Adrenal gland (tissue), 9 donors: ENCODE measurements at regions not wholly inside any gene's neighbourhood (a gene's known extent, or its start where the extent isn't known, plus 50 kb on each side); places are given as distances from the start of the nearest gene placed in this dataset.

Experiments
- DNase-seq, 7 donors: peaks; one replicate each; pipeline ENCODE4 v3.0.0-alpha.2; 2019 to 2020
- H3K27ac ChIP-seq, 5 donors: fragments of 200-600 bp; sonication (generic) in 4 of 5; 1 replicate in 3 of 5; 2 replicates in 2 of 5; pipeline versions ENCODE4 v1.5.1 to v1.8.0; 2016 to 2020; ENCODE audit warnings: mild to moderate bottlenecking in 1 of 5
- H3K27me3 ChIP-seq: fragments of 200-600 bp; 2 replicates; pipeline ENCODE4 v1.8.0; 2021
- H3K36me3 ChIP-seq, 2 donors: fragments of 200-600 bp; replicated peaks in 1 of 2; 1 replicate in 1 of 2; 2 replicates in 1 of 2; pipeline versions ENCODE4 v1.5.1 to v1.8.0; 2018 to 2022
- H3K4me1 ChIP-seq, 2 donors: fragments of 200-600 bp; replicated peaks in 1 of 2; 1 replicate in 1 of 2; 2 replicates in 1 of 2; pipeline versions ENCODE4 v1.5.1 to v1.8.0; 2018 to 2021
- H3K4me3 ChIP-seq, 4 donors: fragments of 200-600 bp; sonication (generic) in 3 of 4; one replicate each; pipeline ENCODE4 v1.5.1; 2016 to 2018
- H3K9me3 ChIP-seq, 3 donors: fragments of 200-600 bp; sonication (generic) in 1 of 3; replicated peaks in 1 of 3; 1 replicate in 2 of 3; 2 replicates in 1 of 3; pipeline versions ENCODE4 v1.5.1 to v1.8.0; 2016 to 2021
- CTCF ChIP-seq, 6 experiments: fragments of 450-650 bp in 4 of 6; fragments of 200-600 bp in 2 of 6; sonication (generic) in 1 of 6; IDR thresholded peaks; 1 replicate in 5 of 6; 2 replicates in 1 of 6; pipeline versions ENCODE4 v1.5.1 to v1.8.0; 2016 to 2021; ENCODE audit warnings: antibody characterized with exemption in 6 of 6, mild to moderate bottlenecking in 2 of 6, moderate library complexity in 1 of 6
- POLR2A ChIP-seq, 2 donors: fragments of 450-650 bp; IDR thresholded peaks; one replicate each; pipeline ENCODE4 v1.6.1; 2017; ENCODE audit warnings: antibody characterized with exemption in 2 of 2, mild to moderate bottlenecking in 2 of 2, moderate library complexity in 1 of 2
- WGBS, 4 donors: extraction: QIAGEN DNeasy Blood & Tissue Kit in 2 of 4; methylation state at CpG; one replicate each; pipeline versions ENCODE4 v1.1.5 to v1.1.7; 2013 to 2017; 5-methylcytosine and 5-hydroxymethylcytosine counted together
- intact Hi-C, 2 donors: fragments of 100-400 bp; cut with DNase I; formaldehyde crosslinking; loops; one replicate each; pipeline versions ENCODE4 v1.14.1 to v1.15.0; 2022 to 2023
- donor health status: healthy with polysubstance abuse.
- donor health status: Bipolar disorder and iron deficiency.
- donor health status: DM: yes; HTN: yes; CAD: no.
- donor health status: DM: no; HTN: no; CAD: no.
- donor health status: DM: no; HTN: no; CAD: no.

- no peak for TF ChIP-seq CTCF (IDR thresholded peaks at IDR 0.05)
- TF ChIP-seq POLR2A (IDR thresholded peaks at IDR 0.05) = no peak
- DNase-seq = no peak
- H3K4me1 ChIP-seq = no peaks in the 10 kb centered on the region
- H3K4me3 ChIP-seq = no peak overlapping the region
- intact Hi-C loops = no loop called here
- no peaks in the 10 kb centered on the region for H3K36me3 ChIP-seq
- H3K9me3 ChIP-seq = no peaks in the 10 kb centered on the region
- H3K27ac ChIP-seq = no peak overlapping the region
- WGBS, 4 donors = 43 to 57% (median 55%) methylated on average over 2 of the region's 2 CpGs
- no peaks in the 10 kb centered on the region for H3K27me3 ChIP-seq
These were observed 2044.9 kb upstream of the CDH6 start for GRCh38 chr5:29148581-29148980.

DNA sequence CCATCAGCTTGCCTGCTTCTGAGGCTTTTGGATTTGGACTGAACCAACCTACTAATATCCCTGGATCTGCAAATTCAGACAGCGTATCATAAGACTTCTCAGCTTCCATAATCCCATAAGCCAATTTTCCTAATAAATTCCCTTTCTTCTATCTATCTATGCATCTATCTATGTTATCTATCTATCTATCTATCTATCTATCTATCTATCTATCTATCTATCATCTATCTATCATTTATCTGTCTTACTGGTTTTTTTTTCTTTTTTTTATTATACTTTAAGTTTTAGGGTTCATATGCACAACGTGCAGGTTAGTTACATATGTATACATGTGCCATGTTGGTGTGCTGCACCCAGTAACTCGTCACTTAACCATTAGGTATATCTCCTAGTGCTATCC is 2045.4 kb upstream of the CDH6 start:
- no peaks in the 10 kb centered on the region for H3K4me1 ChIP-seq
- intact Hi-C loops = no loop called here
- WGBS, 4 donors = 68 to 79% (median 74%) methylated on average over 3 of the region's 3 CpGs
- H3K4me3 ChIP-seq = no peak overlapping the region
- no peaks in the 10 kb centered on the region for H3K9me3 ChIP-seq
- no peaks in the 10 kb centered on the region for H3K36me3 ChIP-seq
- TF ChIP-seq POLR2A (IDR thresholded peaks at IDR 0.05) (no peak), CTCF (IDR thresholded peaks at IDR 0.05) (no peak)
- no peak overlapping the region for H3K27ac ChIP-seq
- no peaks in the 10 kb centered on the region for H3K27me3 ChIP-seq
- DNase-seq = no peak

DNA sequence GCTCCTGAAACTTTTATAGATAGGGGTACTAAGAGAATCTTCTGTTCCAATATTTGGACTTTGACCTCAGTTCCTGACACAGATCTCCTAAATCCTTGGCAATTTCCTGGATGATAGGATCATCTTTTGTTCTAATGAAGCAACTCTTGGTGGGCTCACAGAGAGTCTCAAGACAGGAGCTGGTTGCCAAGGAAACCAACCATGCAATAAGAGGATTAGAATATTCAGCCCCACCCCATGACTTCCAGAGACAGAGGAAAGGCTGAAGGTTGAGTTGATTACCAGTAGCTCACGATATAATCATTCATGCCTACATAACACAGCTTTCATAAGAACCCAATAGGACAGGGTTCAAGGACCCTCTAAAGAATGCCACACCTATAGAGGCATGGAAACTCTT is 2050.2 kb upstream of the CDH6 start:
- WGBS, 4 donors = 43 to 59% (median 55%) methylated on average over 1 of the region's 1 CpG
- no peaks in the 10 kb centered on the region for H3K9me3 ChIP-seq

GRCh38 chr5:29134418-29134817 is 2059.1 kb upstream of the CDH6 start:
- no peak overlapping the region for H3K4me3 ChIP-seq
- H3K27me3 ChIP-seq = no peaks in the 10 kb centered on the region
- WGBS, 4 donors = 65 to 78% (median 73%) methylated on average over 2 of the region's 2 CpGs
- intact Hi-C loops = no loop called here
- no peak for DNase-seq
- no peaks in the 10 kb centered on the region for H3K36me3 ChIP-seq
- no peaks in the 10 kb centered on the region for H3K9me3 ChIP-seq
- H3K27ac ChIP-seq = no peak overlapping the region
- H3K4me1 ChIP-seq = no peaks in the 10 kb centered on the region
- TF ChIP-seq POLR2A (IDR thresholded peaks at IDR 0.05) (no peak), CTCF (IDR thresholded peaks at IDR 0.05) (no peak)

More for the DNA sequence above, 2050.2 kb upstream of the CDH6 start:
- H3K4me1 ChIP-seq = no peaks in the 10 kb centered on the region
- no peaks in the 10 kb centered on the region for H3K27me3 ChIP-seq
- no peak overlapping the region for H3K27ac ChIP-seq
- no peak for DNase-seq
- H3K36me3 ChIP-seq = no peaks in the 10 kb centered on the region
- TF ChIP-seq POLR2A (IDR thresholded peaks at IDR 0.05) = no peak
- TF ChIP-seq CTCF (IDR thresholded peaks at IDR 0.05) = no peak
- intact Hi-C loops = no loop called here
- H3K4me3 ChIP-seq = no peak overlapping the region
